HG02885 (cell line): ENCODE measurements at regions not wholly inside any gene's neighbourhood (a gene's known extent, or its start where the extent isn't known, plus 50 kb on each side); places are given as distances from the start of the nearest gene placed in this dataset.
"Not testable (repeated sequence)": the region's sequence is repeated elsewhere in the genome, so short reads cannot be mapped to it uniquely, and the experiment has no call there.

ENCODE experiments used
- ATAC-seq: cut with Tn5 transposase; IDR thresholded peaks from one replicate; pipeline ENCODE4 v1.9.1; 2021; ENCODE audit warnings: mild to moderate bottlenecking; ENCODE audit not compliant: unreplicated experiment, poor library complexity

- ATAC-seq = no peak
Measured at GRCh38 chr14:82854131-82854530, 1320.5 kb upstream of the SEL1L start.

- no peak for ATAC-seq
Measured at GRCh38 chr14:82854901-82855300, 1321.2 kb upstream of the SEL1L start.

GRCh38 chr14:82855912-82856391 is 1322.3 kb upstream of the SEL1L start:
- ATAC-seq = no peak

- ATAC-seq = no peak
Measured at GRCh38 chr14:82861313-82861712, 1327.7 kb upstream of the SEL1L start.

- no peak for ATAC-seq
Measured at GRCh38 chr14:82872494-82872893, 1338.8 kb upstream of the SEL1L start.

- no peak for ATAC-seq
Measured at GRCh38 chr14:82878951-82879350, 1345.3 kb upstream of the SEL1L start.

- ATAC-seq = no peak
Measured at GRCh38 chr14:82879949-82880535, 1346.4 kb upstream of the SEL1L start.

GRCh38 chr14:82886670-82887069 is 1353.0 kb upstream of the SEL1L start:
- no peak for ATAC-seq

GRCh38 chr14:82889701-82890100 is 1356.0 kb upstream of the SEL1L start:
- no peak for ATAC-seq

- no peak for ATAC-seq
Measured at GRCh38 chr14:82896476-82896875, 1362.8 kb upstream of the SEL1L start.

GRCh38 chr14:82897469-82898308 is 1364.0 kb upstream of the SEL1L start:
- ATAC-seq = no peak

- ATAC-seq = no peak
Measured at GRCh38 chr14:82905762-82906161, 1372.1 kb upstream of the SEL1L start.

GRCh38 chr14:82911930-82912329 is 1378.3 kb upstream of the SEL1L start:
- ATAC-seq = no peak

GRCh38 chr14:82913396-82913795 is 1379.7 kb upstream of the SEL1L start:
- no peak for ATAC-seq

GRCh38 chr14:82915381-82915780 is 1381.7 kb upstream of the SEL1L start:
- no peak for ATAC-seq

- no peak for ATAC-seq
Measured at GRCh38 chr14:82935691-82936090, 1402.0 kb upstream of the SEL1L start.

- no peak for ATAC-seq
Measured at GRCh38 chr14:82951171-82951570, 1417.5 kb upstream of the SEL1L start.

GRCh38 chr14:82963756-82964155 is 1430.1 kb upstream of the SEL1L start:
- ATAC-seq = no peak

- ATAC-seq = no peak
Measured at GRCh38 chr14:82987502-82988124, 1454.0 kb upstream of the SEL1L start.

GRCh38 chr14:82994547-82994946 is 1460.9 kb upstream of the SEL1L start:
- ATAC-seq = not testable (repeated sequence)

- ATAC-seq = no peak
Measured at GRCh38 chr14:82999802-83000201, 1466.1 kb upstream of the SEL1L start.
